Activated CD4-positive, CD25-positive, alpha-beta regulatory T cell (primary cell): ENCODE measurements at regions not wholly inside any gene's neighbourhood (a gene's known extent, or its start where the extent isn't known, plus 50 kb on each side); places are given as distances from the start of the nearest gene placed in this dataset.
"Not testable (repeated sequence)": the region's sequence is repeated elsewhere in the genome, so short reads cannot be mapped to it uniquely, and the experiment has no call there.

ENCODE experiments used
- DNase-seq, 4 experiments: peaks; one replicate each; lab custom pipeline; 2025; lab: John Stamatoyannopoulos, UW

DNA sequence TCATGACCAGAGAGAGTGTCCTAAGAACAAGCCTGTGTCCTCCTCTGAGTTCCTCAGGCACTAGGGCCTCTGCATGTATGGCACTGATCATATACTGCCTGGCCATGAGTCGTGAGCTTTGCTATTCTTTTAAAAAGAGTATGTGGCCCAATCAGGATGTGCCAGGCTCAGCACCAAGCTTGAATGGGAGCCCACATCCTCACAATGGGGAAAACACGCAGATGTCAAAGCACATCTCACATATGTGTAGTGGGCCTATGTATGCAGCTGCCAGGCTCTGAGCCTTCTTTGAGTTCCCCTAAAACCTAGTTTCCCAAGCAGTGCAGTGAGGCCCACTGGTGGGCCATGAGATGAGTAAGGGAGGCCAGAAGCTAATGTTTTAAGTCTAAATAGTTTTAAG lies 69.9 kb upstream of the SLC1A4 start:
- no peak for DNase-seq

DNA sequence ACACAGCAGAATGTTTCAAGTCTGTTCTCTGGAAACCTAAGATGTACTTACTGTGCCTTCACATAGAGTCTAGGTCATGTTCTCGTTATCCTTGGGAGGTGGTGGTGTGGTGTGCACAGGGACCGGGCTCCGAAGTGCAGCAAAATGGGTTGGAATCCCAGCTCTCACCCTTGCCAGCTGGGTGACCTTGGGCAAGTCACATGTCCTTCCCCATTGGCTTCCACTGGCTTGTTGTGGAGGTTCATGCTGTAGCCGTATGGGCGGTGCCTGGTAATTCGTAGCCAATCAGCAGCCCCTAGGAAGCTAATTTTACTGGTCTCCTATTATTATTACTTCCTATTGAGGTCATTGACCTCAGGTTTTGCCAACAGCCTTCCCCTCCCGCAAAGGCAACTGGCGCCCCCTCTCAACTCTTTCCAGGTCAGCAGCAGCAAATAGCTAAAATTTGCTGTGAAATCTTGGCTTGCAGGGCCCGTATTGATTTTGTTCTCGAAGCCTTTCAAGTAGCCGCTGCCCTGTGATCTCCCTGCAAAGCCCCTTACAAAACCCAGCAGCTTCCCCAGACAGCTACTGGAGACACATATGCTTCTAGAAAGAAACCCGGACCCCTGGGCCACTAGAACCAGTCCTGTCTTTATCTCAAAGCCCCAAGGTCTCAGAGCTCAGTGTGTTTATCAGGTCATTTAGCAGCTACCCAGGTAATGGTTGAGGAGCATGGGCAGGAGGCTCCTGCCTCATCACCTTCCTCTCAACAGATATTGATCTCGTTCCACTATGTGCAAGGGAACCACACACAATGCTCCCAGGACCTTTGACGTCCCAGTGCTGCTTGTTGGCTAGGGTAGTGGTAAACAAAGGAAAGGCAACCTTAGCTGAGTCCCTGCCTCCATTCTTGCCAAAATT lies 66.5 kb upstream of the SLC1A4 start:
- DNase-seq = no peak

DNA sequence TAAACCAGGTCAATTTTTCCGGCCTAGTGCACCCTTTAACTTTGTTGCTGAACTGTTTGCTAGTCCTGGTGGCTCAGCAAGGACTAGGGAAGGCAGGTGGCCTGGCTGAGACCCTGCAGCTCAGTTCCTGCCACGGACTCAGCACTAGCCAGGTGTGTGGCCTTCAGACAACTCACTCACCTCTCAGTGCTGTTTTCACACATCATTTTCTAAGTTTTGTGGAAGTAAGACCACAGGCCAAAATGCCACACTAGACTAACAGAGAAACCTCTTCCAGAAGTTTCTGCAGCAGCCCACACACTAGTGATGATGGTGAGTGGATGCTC lies 65.9 kb upstream of the SLC1A4 start:
- DNase-seq = no peak

DNA sequence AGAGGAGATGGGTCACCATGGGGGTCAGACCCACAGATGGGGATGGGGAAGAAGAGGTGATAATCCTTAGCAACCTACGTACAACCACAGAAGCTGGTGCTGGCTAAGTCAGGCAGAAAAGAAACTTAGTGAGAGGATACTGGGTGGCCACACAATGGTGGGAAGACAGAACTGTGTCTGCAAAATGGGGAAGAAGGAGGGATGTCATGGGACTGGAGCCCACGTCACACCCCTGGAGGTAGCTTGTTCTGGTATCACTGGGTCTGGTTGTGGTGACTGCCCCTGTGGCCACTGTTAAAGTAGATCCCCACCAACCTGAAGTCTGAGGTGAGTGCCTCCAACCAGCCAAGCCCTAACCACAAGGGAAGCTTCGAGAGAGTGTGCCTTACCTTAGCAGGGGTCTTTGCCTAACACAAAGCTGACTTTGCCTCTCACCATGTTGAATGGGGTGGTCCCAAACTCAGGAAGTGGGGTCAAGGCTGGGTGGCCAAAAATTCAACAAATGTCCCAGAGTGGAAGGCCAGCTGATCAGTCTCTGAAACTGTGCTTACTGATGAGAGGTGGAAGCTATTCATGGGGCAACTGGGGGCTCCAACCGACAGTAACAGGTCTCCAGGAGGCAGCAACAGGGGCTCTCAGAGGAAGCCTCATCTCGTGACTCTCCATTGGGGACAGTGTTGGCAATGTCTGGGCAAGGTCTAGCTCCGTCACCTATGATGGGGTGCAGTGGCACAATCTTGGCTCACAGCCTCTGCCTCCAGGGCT lies 64.8 kb upstream of the SLC1A4 start:
- DNase-seq = no peak

GRCh38 chr2:64925930-64926722 lies 63.1 kb upstream of the SLC1A4 start:
- DNase-seq = not testable (repeated sequence)

GRCh38 chr2:64928813-64929212 lies 60.4 kb upstream of the SLC1A4 start:
- DNase-seq = no peak

- no peak for DNase-seq
Observed at GRCh38 chr2:64929333-64929732, 59.9 kb upstream of the SLC1A4 start.

DNA sequence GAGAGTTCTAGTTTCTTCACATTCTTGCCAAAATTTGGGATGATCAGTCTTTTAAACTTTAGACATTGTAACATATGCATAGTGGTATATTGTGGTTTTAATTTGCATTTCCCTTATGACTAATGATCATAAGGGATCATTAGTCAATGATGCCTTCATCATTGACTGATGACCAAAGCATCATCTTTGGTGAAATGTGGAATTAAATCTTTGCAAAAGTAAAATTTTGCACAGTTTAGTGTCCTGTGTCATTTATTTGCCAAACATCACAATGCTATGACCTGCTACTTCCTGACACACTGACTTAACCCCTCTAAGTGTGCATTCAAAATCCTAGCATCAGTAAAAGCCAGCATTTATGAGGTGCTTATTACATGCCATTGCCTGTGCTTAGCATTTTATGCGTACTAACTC lies 58.9 kb upstream of the SLC1A4 start:
- DNase-seq = no peak

GRCh38 chr2:64931246-64932115 lies 57.7 kb upstream of the SLC1A4 start:
- no peak for DNase-seq

DNA sequence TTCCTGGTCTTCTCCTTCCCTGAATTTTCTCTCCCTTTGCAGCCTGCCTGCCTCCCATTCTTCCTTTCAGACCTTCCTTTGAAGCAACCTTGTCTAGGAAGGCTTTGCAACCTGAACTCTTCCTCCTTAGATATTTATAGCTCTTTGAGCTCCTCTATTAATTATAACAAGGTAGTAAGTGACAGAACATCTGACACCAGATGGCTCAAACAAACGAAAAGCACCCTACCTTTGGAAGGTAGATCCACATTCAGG lies 57.2 kb upstream of the SLC1A4 start:
- no peak for DNase-seq

GRCh38 chr2:64932371-64933216 lies 56.6 kb upstream of the SLC1A4 start:
- no peak for DNase-seq

DNA sequence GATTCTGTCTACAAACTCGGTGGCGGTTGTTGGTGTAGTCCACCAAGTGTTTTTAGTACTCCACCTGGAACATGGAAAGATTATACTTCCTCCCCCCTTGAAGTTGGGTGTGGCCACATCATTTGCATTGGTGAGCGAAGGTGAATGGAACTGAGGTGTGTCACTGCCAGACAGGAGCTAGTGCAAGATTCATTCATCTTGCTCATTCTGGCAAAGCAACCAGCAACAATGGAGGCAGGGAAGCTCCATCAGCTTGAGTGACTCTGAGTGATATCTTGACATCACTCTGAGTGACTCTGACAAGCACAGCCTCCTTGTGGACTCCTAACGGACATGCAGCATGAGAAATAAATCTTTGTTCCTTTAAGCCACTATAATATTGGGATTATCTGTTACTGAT lies 54.7 kb upstream of the SLC1A4 start:
- DNase-seq = no peak

DNA sequence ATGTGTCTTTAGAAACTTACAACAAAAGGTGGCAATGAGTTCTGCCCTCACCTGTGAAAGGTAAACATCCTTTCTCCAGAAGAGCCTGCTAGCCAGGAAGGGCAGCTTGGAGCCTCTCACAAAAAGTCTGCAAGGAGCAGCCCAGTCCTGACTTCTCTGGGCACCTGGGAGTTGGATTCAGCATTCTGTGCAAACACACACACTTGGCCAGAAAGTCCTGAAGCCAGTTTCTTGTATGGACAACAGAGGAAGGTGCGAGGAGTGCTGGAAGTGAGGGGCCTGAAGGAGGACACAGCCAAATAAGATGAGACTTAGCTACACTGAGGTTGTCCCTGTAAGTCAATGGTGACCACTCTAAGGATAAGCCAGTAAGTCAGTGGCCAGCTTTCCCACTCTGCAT lies 52.4 kb upstream of the SLC1A4 start:
- DNase-seq = no peak

GRCh38 chr2:64937314-64937686 lies 51.9 kb upstream of the SLC1A4 start:
- not testable (repeated sequence) for DNase-seq

DNA sequence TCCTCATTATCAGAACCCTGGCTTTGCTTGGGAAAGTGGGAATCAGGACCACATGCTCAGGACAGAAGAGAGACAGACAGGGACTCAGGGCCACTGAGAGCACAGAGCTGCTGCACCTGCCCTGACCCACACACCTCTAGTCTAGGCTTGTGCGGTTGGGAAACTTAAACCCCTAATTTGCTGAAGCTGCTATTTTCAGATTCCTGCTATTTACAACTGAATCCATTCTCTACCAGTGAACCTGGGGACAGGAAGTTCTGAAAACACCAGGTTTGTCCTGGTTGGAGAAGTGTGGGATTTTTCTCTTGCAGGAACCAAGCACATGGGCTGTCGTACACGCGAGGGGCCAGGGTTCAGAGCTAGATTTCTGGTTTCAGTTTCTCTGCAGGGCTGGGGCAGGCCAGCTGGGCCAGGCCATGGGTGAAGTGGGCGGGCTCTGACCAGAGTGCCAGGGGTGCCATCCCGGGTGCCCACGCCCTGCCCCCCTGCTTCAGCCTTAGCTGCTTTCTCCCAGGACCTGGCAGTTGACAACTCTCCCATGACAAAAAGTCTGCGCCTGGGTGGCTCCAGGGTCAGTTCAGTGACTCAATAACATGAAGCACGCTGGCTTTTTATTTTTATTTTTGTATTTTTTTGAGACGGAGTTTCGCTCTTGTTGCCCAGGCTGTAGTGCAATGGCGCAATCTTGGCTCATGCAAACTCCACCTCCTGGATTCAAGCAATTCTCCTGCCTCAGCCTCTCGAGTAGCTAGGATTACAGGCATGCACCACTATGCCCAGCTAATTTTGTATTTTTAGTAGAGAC lies 51.3 kb upstream of the SLC1A4 start:
- DNase-seq = no peak

DNA sequence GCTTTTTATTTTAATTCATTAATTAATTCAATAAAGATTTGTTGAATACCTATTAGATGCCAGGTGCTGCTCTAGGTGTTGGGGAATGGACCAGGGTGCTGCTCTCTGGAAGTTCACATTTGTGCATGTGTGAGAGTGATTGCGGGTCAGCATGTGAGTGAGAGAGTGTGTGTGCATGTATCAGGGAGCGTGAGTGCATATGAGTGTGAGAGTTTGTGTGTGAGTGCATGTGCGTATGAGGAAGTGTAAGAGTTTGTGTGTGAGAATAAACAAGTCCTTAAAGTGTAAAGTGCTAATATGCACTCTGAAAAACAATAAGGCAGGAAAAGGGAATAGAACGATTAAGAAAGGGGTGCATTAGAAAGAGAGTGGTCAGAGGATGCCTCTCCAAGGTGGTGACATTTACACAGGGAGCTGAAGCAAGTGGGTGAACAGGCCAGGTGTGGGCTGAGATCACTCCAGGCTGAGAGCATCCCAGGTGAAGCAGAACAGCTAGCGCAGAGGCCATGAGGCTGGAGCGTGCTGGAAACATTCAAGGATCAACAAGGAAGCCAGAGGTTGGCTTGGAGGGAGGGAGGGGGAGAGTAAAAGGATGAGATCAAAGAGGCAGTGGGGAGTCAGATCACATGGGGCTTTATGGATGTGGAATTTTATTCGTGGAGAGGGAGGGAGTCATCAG lies 50.5 kb upstream of the SLC1A4 start:
- no peak for DNase-seq

DNA sequence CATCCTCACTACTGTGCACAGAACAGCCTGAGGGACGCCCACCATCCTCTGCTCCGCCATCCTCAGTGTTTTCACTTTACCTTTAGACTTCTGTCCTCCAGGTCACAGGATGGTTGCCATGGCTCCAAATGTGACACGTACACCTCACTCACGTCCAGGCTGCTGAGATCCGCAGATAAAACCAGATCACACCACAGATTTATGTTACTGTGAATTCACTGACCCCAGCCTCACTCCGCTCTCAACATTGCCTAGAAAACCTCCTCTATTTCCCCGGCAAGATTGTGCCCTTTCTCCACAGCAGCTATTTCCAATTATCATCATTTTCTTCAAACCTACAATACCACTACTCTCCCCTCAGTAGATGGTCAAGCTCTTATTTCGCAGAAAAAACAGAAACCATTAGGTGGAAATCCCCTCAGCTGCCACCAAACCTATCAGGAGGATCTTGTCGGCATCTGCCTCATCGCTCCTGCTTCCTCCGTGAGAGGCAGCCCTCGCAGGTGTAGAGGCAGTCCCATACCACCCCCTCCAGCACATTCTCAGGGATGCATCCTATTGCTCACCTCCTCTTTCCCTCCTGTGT lies 49.8 kb upstream of the SLC1A4 start:
- no peak for DNase-seq
